ENCODE measurements at regions not wholly inside any gene's neighbourhood (a gene's known extent, or its start where the extent isn't known, plus 50 kb on each side); places are given as distances from the start of the nearest gene placed in this dataset.

- TF ChIP-seq CTCF (IDR thresholded peaks at IDR 0.05; ENCODE audit: insufficient read depth, low read length): no peak
- no peak for TF ChIP-seq SPI1 (IDR thresholded peaks at IDR 0.05; ENCODE audit: borderline replicate concordance, low read depth)
Measured at GRCh38 chr3:191518861-191519260, 57.9 kb downstream of the PYDC2 start.
